ENCODE measurements at regions not wholly inside any gene's neighbourhood (a gene's known extent, or its start where the extent isn't known, plus 50 kb on each side); places are given as distances from the start of the nearest gene placed in this dataset.
A peak's percentile ranks its signal among the peaks of the same experiment; 100 is the strongest.

DNA sequence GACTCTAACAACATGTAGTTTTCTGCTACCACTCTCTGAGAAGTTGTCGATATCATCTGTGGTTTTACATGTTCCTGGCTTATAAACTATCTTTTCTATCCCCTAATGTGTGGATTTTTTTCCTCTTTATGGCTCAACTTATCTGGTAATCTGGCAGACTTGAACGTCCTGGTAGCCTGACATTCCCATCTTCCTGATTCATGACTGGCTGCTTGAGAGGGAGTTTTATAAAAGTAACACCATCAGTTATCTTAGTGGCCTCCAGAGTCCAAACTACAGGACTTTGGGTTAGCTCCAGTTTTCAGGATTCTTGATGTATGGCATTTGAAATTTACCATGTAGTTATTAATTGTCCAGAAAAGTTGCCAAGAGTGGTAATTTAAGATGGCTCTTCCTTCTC, 174.0 kb upstream of the GULP1 start:
- H3K27ac ChIP-seq = no peak overlapping the region
- DNase-seq (no peak), ATAC-seq (no peak)
- no peak overlapping the region for H3K4me3 ChIP-seq
- no peak for TF ChIP-seq POLR2A (IDR thresholded peaks at IDR 0.05)
- no peak for TF ChIP-seq CTCF (IDR thresholded peaks at IDR 0.05)
- H3K4me1 ChIP-seq = peaks cover 0 to 6% (median 0%) of the 10 kb centered on the region in 12 donors
- no peaks in the 10 kb centered on the region for H3K9me3 ChIP-seq
- H3K27me3 ChIP-seq = no peaks in the 10 kb centered on the region
- no peaks in the 10 kb centered on the region for H3K36me3 ChIP-seq
- WGBS, 4 donors = 47 to 54% (median 50%) methylated on average over 2 of the region's 2 CpGs
- intact Hi-C loops (cut with DNase I) = no loop called here

DNA sequence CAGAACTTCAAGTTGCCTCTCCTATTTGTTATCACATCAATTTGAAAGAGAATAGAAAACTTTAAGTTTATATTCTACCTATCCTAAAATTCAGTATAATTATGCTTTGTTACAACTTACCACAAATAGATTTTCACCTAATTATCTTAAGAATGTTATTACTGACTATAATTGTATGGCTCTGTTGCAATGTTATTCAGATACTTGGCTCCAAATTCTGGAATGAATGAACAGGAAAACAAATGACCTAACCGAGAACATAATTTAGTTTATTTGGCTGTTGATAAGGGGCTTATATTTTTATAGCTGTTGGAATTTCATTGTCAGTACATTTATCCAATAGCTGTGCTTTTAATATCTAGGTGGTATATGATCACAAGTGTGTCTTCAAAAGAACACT, 173.2 kb upstream of the GULP1 start:
- Histone ChIP-seq H3K27me3 (no peaks in the 10 kb centered on the region), H3K27ac (no peak overlapping the region), H3K4me3 (no peak overlapping the region), H3K4me1 (peaks cover 0 to 6% (median 0%) of the 10 kb centered on the region in 12 donors), H3K36me3 (no peaks in the 10 kb centered on the region), H3K9me3 (no peaks in the 10 kb centered on the region)
- TF ChIP-seq CTCF (IDR thresholded peaks at IDR 0.05) = no peak
- no peak for TF ChIP-seq POLR2A (IDR thresholded peaks at IDR 0.05)
- 5 to 23% (median 7%) methylated on average over 1 of the region's 1 CpG for WGBS, 4 donors
- no peak for DNase-seq
- no peak for ATAC-seq
- intact Hi-C loops (cut with DNase I) = no loop called here

DNA sequence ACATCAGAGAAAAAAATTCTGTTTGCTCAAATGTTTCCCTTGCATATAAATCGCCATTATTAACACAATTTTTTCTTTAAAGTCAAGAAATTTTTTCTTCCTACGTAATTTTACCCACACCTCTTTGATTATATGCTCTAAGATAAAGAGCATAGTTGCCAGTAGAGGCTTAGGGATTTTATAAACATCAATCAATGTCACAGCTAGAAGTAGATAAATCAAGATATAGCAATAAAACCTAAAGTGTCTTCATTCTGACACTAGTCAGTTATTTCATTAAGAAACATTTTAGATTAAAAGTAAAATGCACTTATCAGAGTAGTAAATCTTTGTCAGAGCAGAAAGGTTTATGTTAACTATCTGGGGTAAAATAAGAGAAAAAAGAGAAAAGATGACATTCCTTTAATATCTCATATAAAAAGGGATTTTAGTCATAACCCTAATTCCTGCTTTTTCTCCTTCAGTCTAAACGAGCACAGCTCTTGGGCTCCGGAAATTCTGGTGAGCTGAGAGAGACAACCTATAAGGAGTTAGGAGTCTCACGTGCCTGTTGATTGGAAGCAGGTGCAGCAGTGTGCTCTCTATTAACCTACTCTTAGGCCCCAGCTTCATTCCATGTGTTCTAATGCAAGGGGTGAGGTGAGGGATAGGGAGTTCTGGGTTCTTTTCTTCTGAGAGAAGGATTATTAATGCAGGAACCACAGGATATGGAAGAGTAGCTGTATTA, 172.4 kb upstream of the GULP1 start:
- Histone ChIP-seq H3K27me3 (no peaks in the 10 kb centered on the region), H3K27ac (no peak overlapping the region), H3K4me3 (no peak overlapping the region), H3K9me3 (no peaks in the 10 kb centered on the region), H3K4me1 (peaks cover 0 to 6% (median 0%) of the 10 kb centered on the region in 12 donors), H3K36me3 (no peaks in the 10 kb centered on the region)
- 65 to 70% (median 66%) methylated on average over 5 of the region's 5 CpGs for WGBS, 4 donors
- intact Hi-C loops (cut with DNase I) = no loop called here
- ATAC-seq = no peak
- TF ChIP-seq POLR2A (IDR thresholded peaks at IDR 0.05) = no peak
- TF ChIP-seq CTCF (IDR thresholded peaks at IDR 0.05) = no peak
- DNase-seq = no peak

GRCh38 chr2:188122985-188123384, 168.7 kb upstream of the GULP1 start:
- Histone ChIP-seq H3K36me3 (no peaks in the 10 kb centered on the region), H3K4me3 (peak overlapping the region in 1 of 12 donors; percentile 10), H3K27me3 (no peaks in the 10 kb centered on the region), H3K4me1 (peaks cover 0 to 6% (median 0%) of the 10 kb centered on the region in 12 donors), H3K9me3 (no peaks in the 10 kb centered on the region), H3K27ac (no peak overlapping the region)
- DNase-seq (no peak), ATAC-seq (no peak)
- TF ChIP-seq CTCF (IDR thresholded peaks at IDR 0.05) (no peak), POLR2A (IDR thresholded peaks at IDR 0.05) (no peak)
- intact Hi-C loops (cut with DNase I) = no loop called here

Measured in heart left ventricle (tissue), 16 donors.